ENCODE measurements at regions not wholly inside any gene's neighbourhood (a gene's known extent, or its start where the extent isn't known, plus 50 kb on each side); places are given as distances from the start of the nearest gene placed in this dataset.

DNA sequence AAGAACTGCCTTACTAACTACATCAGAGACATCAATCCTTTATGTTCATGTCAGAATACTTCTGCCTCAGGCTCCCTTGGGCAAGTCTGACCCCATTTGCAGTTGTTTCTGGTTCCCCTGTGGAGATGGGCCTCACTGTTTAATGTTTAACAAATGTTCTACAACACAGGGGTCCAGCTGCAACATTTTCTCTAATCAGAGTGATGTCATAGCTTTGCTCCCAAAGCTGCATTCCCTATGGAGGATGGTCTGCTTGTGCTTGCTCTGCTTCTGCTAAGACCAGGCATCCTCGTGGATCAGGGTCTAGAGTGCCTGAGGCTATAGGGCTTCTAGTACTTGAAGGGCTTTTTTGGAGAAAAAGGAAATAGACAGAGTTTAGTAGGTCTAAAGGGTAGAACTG is 1071.2 kb downstream of the TTLL7 start:
- CTCF ChIA-PET = no interaction called here
- no peak for DNase-seq
- no peak overlapping the region for H3K4me3 Mint-ChIP-seq (ENCODE audit: low read depth, unreplicated experiment)
- BruUV-seq (replicated peaks) = no TSS peak
- H3K27ac Mint-ChIP-seq (ENCODE audit: unreplicated experiment) = no peak overlapping the region
- no peaks in the 10 kb centered on the region for H3K27me3 Mint-ChIP-seq (ENCODE audit: unreplicated experiment)
- intact Hi-C loops (cut with micrococcal nuclease; ENCODE audit: unreplicated experiment) = no loop called here
- peaks cover 3% of the 10 kb centered on the region for H3K9me3 Mint-ChIP-seq (ENCODE audit: low read depth, unreplicated experiment)
- H3K4me1 Mint-ChIP-seq (ENCODE audit: low read depth, unreplicated experiment) = no peaks in the 10 kb centered on the region
- TF ChIP-seq, protein P1, sequence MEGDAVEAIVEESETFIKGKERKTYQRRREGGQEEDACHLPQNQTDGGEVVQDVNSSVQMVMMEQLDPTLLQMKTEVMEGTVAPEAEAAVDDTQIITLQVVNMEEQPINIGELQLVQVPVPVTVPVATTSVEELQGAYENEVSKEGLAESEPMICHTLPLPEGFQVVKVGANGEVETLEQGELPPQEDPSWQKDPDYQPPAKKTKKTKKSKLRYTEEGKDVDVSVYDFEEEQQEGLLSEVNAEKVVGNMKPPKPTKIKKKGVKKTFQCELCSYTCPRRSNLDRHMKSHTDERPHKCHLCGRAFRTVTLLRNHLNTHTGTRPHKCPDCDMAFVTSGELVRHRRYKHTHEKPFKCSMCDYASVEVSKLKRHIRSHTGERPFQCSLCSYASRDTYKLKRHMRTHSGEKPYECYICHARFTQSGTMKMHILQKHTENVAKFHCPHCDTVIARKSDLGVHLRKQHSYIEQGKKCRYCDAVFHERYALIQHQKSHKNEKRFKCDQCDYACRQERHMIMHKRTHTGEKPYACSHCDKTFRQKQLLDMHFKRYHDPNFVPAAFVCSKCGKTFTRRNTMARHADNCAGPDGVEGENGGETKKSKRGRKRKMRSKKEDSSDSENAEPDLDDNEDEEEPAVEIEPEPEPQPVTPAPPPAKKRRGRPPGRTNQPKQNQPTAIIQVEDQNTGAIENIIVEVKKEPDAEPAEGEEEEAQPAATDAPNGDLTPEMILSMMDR (IDR thresholded peaks at IDR 0.05; ENCODE audit: unreplicated experiment) = no peak
- no peaks in the 10 kb centered on the region for H3K36me3 Mint-ChIP-seq (ENCODE audit: insufficient read depth, unreplicated experiment)

DNA sequence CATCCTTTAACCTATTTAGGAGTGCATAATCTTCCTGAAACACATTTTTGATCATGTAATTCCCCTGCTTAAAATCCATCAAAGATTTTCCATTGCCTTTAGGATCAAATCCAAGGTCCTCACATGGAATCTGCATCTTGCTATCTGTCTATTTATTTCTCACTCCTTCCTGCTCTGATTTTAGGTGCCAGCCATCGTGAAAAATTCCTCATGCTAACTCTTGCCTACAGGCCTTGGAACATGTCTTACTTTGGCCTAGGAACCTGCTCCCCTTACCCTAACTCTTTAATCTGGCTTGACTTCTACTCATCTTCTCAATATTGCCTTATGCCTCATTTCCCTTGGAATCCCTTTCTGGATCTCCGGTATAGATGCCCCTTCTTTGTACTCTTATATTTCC is 1074.3 kb downstream of the TTLL7 start:
- no TSS peak for BruUV-seq (replicated peaks)
- no peaks in the 10 kb centered on the region for H3K9me3 Mint-ChIP-seq (ENCODE audit: low read depth, unreplicated experiment)
- intact Hi-C loops (cut with micrococcal nuclease; ENCODE audit: unreplicated experiment) = no loop called here
- no peaks in the 10 kb centered on the region for H3K27me3 Mint-ChIP-seq (ENCODE audit: unreplicated experiment)
- CTCF ChIA-PET = no interaction called here
- H3K4me1 Mint-ChIP-seq (ENCODE audit: low read depth, unreplicated experiment) = peaks cover 14% of the 10 kb centered on the region
- no peak overlapping the region for H3K27ac Mint-ChIP-seq (ENCODE audit: unreplicated experiment)
- no peak overlapping the region for H3K4me3 Mint-ChIP-seq (ENCODE audit: low read depth, unreplicated experiment)
- no peaks in the 10 kb centered on the region for H3K36me3 Mint-ChIP-seq (ENCODE audit: insufficient read depth, unreplicated experiment)
- TF ChIP-seq, protein P1 (IDR thresholded peaks at IDR 0.05; ENCODE audit: unreplicated experiment) = no peak
- no peak for DNase-seq

DNA sequence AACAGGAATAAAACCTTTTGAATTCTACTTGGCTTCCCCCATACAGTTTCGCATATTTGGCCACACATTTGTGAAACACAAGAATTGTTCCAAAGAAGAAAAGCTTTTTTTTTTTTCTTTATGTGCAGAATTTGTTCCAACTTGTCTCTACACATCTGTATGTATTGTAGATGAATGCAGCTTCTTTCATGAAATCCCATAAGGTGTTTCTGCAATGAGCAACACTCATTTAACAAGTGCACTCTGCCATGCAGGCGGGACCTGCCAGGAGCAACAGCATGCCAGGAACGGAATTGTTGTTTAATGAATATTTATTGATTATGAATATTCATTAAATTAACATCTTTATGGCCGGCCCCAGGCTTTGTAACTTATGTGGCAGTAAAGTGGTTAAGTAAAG is 1075.0 kb downstream of the TTLL7 start:
- no peak for DNase-seq
- Mint-ChIP-seq H3K9me3 (ENCODE audit: low read depth, unreplicated experiment) (no peaks in the 10 kb centered on the region), H3K27me3 (ENCODE audit: unreplicated experiment) (no peaks in the 10 kb centered on the region), H3K27ac (ENCODE audit: unreplicated experiment) (no peak overlapping the region), H3K36me3 (ENCODE audit: insufficient read depth, unreplicated experiment) (no peaks in the 10 kb centered on the region), H3K4me3 (ENCODE audit: low read depth, unreplicated experiment) (no peak overlapping the region), H3K4me1 (ENCODE audit: low read depth, unreplicated experiment) (peaks cover 15% of the 10 kb centered on the region)
- TF ChIP-seq, protein P1 (IDR thresholded peaks at IDR 0.05; ENCODE audit: unreplicated experiment) = no peak
- BruUV-seq (replicated peaks) = no TSS peak
- intact Hi-C loops (cut with micrococcal nuclease; ENCODE audit: unreplicated experiment) = no loop called here
- CTCF ChIA-PET = no interaction called here

DNA sequence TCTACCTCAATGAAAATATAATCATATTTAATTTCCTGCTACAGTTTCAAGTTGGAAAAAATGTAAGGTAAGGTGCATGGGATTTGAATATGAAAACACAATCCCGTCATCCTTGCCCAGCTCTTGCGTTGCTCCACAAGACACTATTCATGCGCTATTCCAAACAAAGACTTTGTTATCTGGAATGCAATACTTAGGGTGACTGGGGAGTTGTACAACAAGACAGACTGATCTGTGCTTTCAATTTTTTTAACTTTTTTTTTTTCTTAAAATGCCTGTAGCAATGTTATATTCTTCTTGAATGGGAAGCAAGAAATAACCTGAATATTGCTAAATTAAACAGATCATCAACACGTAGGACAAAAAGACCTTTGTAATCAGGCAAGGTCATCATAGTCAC is 1077.2 kb downstream of the TTLL7 start:
- Mint-ChIP-seq H3K4me1 (ENCODE audit: low read depth, unreplicated experiment) (peaks cover 15% of the 10 kb centered on the region), H3K9me3 (ENCODE audit: low read depth, unreplicated experiment) (no peaks in the 10 kb centered on the region), H3K36me3 (ENCODE audit: insufficient read depth, unreplicated experiment) (no peaks in the 10 kb centered on the region), H3K27me3 (ENCODE audit: unreplicated experiment) (no peaks in the 10 kb centered on the region), H3K27ac (ENCODE audit: unreplicated experiment) (no peak overlapping the region), H3K4me3 (ENCODE audit: low read depth, unreplicated experiment) (no peak overlapping the region)
- TF ChIP-seq, protein P1 (IDR thresholded peaks at IDR 0.05; ENCODE audit: unreplicated experiment) = no peak
- DNase-seq = no peak
- intact Hi-C loops (cut with micrococcal nuclease; ENCODE audit: unreplicated experiment) = no loop called here
- BruUV-seq (replicated peaks) = no TSS peak
- CTCF ChIA-PET = no interaction called here
